OCI-LY1 (cell line): ENCODE measurements at regions not wholly inside any gene's neighbourhood (a gene's known extent, or its start where the extent isn't known, plus 50 kb on each side); places are given as distances from the start of the nearest gene placed in this dataset.

Experiments
- H2AFZ ChIP-seq: fragments of 200-600 bp; sonication (generic), shearing (Covaris generic); 2 replicates; pipeline ENCODE4 v1.6.0; 2014; ENCODE audit warnings: antibody characterized with exemption, mild to moderate bottlenecking, low read length
- H3F3A ChIP-seq: fragments of 200-600 bp; sonication (generic), shearing (Covaris generic); 2 replicates; pipeline ENCODE4 v1.6.0; 2014; ENCODE audit warnings: mild to moderate bottlenecking, antibody characterized with exemption, low read length, moderate library complexity; ENCODE audit not compliant: insufficient read depth
- H3K27ac ChIP-seq: fragments of 200-600 bp; sonication (generic); 2 replicates; pipeline ENCODE4 v1.5.1; 2014; ENCODE audit warnings: low read length, mixed run types, mild to moderate bottlenecking, low read depth; ENCODE audit not compliant: poor library complexity, severe bottlenecking
- H3K27me3 ChIP-seq: fragments of 200-600 bp; sonication (generic); 2 replicates; pipeline ENCODE4 v1.6.0; 2014; ENCODE audit warnings: antibody characterized with exemption, mild to moderate bottlenecking, low read length, moderate library complexity; ENCODE audit not compliant: insufficient read depth
- H3K36me3 ChIP-seq: fragments of 200-600 bp; sonication (generic); 2 replicates; pipeline ENCODE4 v1.6.1; 2014; ENCODE audit warnings: mild to moderate bottlenecking, antibody characterized with exemption, low read length, moderate library complexity, mixed read lengths; ENCODE audit not compliant: insufficient read depth
- H3K4me1 ChIP-seq: fragments of 200-600 bp; sonication (generic); 2 replicates; pipeline ENCODE4 v1.5.1; 2014; ENCODE audit warnings: mild to moderate bottlenecking, low read length, moderate library complexity; ENCODE audit not compliant: insufficient read depth, severe bottlenecking
- H3K4me2 ChIP-seq: fragments of 200-600 bp; sonication (generic), shearing (Covaris generic); 2 replicates; pipeline ENCODE4 v1.6.1; 2014; ENCODE audit warnings: low read length
- H3K4me3 ChIP-seq: fragments of 200-600 bp; sonication (generic); 2 replicates; pipeline ENCODE4 v1.5.1; 2014; ENCODE audit warnings: low read length, low read depth, mild to moderate bottlenecking, mixed read lengths; ENCODE audit not compliant: poor library complexity, severe bottlenecking
- H3K79me2 ChIP-seq: fragments of 200-600 bp; shearing (Covaris generic); 2 replicates; pipeline ENCODE4 v1.6.1; 2016; ENCODE audit warnings: mixed run types, low read length, mixed read lengths; ENCODE audit not compliant: insufficient read depth
- H3K9ac ChIP-seq: fragments of 200-600 bp; sonication (generic), shearing (Covaris generic); 2 replicates; pipeline ENCODE4 v1.6.1; 2014; ENCODE audit warnings: mild to moderate bottlenecking, low read length, mixed read lengths
- H3K9me2 ChIP-seq: fragments of 200-600 bp; sonication (generic), shearing (Covaris generic); 2 replicates; pipeline ENCODE4 v1.6.1; 2014; ENCODE audit warnings: low read depth, mild to moderate bottlenecking, low read length, mixed read lengths
- H3K9me3 ChIP-seq: fragments of 200-600 bp; shearing (Covaris generic); 2 replicates; pipeline ENCODE4 v1.6.1; 2014; ENCODE audit warnings: low read length, mixed read lengths
- H4K20me1 ChIP-seq: fragments of 200-600 bp; sonication (generic), shearing (Covaris generic); 2 replicates; pipeline ENCODE4 v1.6.0; 2016; ENCODE audit warnings: mild to moderate bottlenecking, low read length; ENCODE audit not compliant: insufficient read depth
- EZH2 ChIP-seq: fragments of 200-600 bp; sonication (generic), shearing (Covaris generic); IDR thresholded peaks from 2 replicates; pipeline ENCODE4 v1.8.0; 2017; ENCODE audit warnings: borderline replicate concordance, mixed run types, mild to moderate bottlenecking, antibody characterized with exemption, low read length, moderate library complexity, mixed read lengths
- TF ChIP-seq, protein P1 (sequence below): fragments of 200-600 bp; sonication (generic), shearing (Covaris generic); IDR thresholded peaks from 2 replicates; pipeline ENCODE4 v1.5.1; 2017; ENCODE audit warnings: mild to moderate bottlenecking, antibody characterized with exemption, low read length, moderate library complexity, mixed read lengths

DNA sequence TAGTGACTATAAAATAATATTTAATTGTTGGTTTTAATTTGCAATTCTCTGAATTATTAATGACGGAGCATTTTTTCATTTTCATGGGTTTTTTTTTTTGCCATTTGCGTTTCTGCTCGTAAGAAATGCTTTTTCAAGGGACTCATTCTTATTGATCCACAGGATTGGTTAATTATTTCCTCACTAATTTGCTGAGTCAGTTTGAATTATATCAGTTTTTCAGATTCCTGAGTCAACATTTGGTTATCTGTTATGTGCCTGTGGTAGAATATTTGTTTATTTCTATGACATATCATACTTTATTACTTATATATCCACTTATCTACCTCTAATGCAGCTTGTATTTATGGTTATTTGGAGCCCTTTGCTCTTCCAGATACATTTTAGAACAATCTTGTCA lies 257.0 kb upstream of the BTBD3 start:
- no peak overlapping the region for H3K27ac ChIP-seq
- no peak overlapping the region for H3K4me3 ChIP-seq
- H3K36me3 ChIP-seq, result no peaks in the 10 kb centered on the region
- no peaks in the 10 kb centered on the region for H3K9me3 ChIP-seq
- no peaks in the 10 kb centered on the region for H3K9me2 ChIP-seq
- H3K27me3 ChIP-seq, result no peaks in the 10 kb centered on the region
- no peak overlapping the region for H3K9ac ChIP-seq
- H3F3A ChIP-seq, result no peaks in the 10 kb centered on the region
- H4K20me1 ChIP-seq, result no peaks in the 10 kb centered on the region
- no peak overlapping the region for H2AFZ ChIP-seq
- TF ChIP-seq, protein P1, sequence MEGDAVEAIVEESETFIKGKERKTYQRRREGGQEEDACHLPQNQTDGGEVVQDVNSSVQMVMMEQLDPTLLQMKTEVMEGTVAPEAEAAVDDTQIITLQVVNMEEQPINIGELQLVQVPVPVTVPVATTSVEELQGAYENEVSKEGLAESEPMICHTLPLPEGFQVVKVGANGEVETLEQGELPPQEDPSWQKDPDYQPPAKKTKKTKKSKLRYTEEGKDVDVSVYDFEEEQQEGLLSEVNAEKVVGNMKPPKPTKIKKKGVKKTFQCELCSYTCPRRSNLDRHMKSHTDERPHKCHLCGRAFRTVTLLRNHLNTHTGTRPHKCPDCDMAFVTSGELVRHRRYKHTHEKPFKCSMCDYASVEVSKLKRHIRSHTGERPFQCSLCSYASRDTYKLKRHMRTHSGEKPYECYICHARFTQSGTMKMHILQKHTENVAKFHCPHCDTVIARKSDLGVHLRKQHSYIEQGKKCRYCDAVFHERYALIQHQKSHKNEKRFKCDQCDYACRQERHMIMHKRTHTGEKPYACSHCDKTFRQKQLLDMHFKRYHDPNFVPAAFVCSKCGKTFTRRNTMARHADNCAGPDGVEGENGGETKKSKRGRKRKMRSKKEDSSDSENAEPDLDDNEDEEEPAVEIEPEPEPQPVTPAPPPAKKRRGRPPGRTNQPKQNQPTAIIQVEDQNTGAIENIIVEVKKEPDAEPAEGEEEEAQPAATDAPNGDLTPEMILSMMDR, result no peak
- TF ChIP-seq EZH2, result no peak
- no peaks in the 10 kb centered on the region for H3K4me1 ChIP-seq
- no peak overlapping the region for H3K4me2 ChIP-seq
- H3K79me2 ChIP-seq, result no peaks in the 10 kb centered on the region

DNA sequence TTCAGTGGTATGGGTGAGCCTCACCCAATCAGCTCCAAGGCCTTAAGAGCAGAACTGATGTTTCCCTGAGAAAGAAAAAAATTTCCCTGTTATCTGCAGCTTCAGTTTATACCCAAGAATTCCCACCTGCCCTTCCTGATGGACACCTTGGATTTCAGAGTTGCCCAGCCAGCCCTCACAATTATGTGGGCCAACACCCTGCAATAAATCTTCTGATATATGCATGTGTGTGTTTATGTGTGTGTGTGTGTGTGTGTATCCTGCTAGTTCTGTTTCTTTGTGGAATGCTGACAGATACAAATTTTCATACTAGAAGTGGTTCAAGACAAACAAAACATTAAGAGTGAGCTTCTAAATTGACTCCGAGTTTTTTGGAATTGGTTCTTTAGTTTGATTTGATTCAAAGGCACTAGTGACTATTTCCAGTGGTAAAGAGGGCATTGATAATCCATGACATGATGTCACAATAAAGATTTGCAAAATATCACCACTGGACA lies 246.6 kb upstream of the BTBD3 start:
- Histone ChIP-seq H3K4me3 (no peak overlapping the region), H3K27me3 (no peaks in the 10 kb centered on the region), H3K9me3 (no peaks in the 10 kb centered on the region), H3K79me2 (no peaks in the 10 kb centered on the region), H2AFZ (no peak overlapping the region), H3K4me2 (no peak overlapping the region), H4K20me1 (no peaks in the 10 kb centered on the region), H3K9me2 (no peaks in the 10 kb centered on the region), H3K9ac (no peak overlapping the region), H3K36me3 (no peaks in the 10 kb centered on the region), H3F3A (no peaks in the 10 kb centered on the region), H3K4me1 (no peaks in the 10 kb centered on the region), H3K27ac (no peak overlapping the region)
- no peak for TF ChIP-seq EZH2
- TF ChIP-seq, protein P1, result no peak

DNA sequence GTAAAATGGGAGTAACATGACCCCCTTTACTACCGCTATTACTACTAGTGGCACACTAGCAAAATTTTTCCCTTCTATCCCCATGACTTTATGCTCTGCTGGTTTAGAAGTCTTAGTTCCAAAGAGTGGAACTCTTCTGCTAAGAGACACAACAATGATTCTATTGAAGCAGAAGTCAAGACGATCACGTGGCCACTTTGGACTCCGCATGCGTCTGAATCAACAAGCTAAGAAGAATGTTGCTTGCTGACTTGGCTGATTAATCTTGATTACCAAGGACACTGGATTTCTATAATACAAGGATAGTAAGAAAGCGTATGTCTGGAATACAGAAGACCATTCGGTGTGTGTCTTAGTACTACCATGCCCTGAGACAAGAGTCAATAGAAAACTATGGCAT lies 244.7 kb upstream of the BTBD3 start:
- Histone ChIP-seq H2AFZ (no peak overlapping the region), H4K20me1 (no peaks in the 10 kb centered on the region), H3K4me1 (no peaks in the 10 kb centered on the region), H3F3A (no peaks in the 10 kb centered on the region), H3K36me3 (no peaks in the 10 kb centered on the region), H3K27me3 (no peaks in the 10 kb centered on the region), H3K27ac (no peak overlapping the region), H3K4me3 (no peak overlapping the region), H3K79me2 (no peaks in the 10 kb centered on the region), H3K9ac (no peak overlapping the region), H3K9me3 (no peaks in the 10 kb centered on the region), H3K9me2 (no peaks in the 10 kb centered on the region), H3K4me2 (no peak overlapping the region)
- TF ChIP-seq EZH2, result no peak
- TF ChIP-seq, protein P1, result no peak
